Retinal pigment epithelial cell (primary cell): ENCODE measurements at regions not wholly inside any gene's neighbourhood (a gene's known extent, or its start where the extent isn't known, plus 50 kb on each side); places are given as distances from the start of the nearest gene placed in this dataset.

Experiments used
- DNase-seq: peaks from one replicate; pipeline ENCODE4 v3.0.0-alpha.2; 2010; ENCODE audit warnings: low read depth
- H3K4me3 ChIP-seq: 2 replicates; pipeline ENCODE4 v1.5.1; 2011; ENCODE audit warnings: mild to moderate bottlenecking, low read length, control low read depth, moderate library complexity
- TF ChIP-seq, protein P1 (sequence below): conservative IDR thresholded peaks from 2 replicates; pipeline ENCODE4 v1.5.1; 2011; ENCODE audit warnings: low read depth, low read length, control low read depth, inconsistent platforms

DNA sequence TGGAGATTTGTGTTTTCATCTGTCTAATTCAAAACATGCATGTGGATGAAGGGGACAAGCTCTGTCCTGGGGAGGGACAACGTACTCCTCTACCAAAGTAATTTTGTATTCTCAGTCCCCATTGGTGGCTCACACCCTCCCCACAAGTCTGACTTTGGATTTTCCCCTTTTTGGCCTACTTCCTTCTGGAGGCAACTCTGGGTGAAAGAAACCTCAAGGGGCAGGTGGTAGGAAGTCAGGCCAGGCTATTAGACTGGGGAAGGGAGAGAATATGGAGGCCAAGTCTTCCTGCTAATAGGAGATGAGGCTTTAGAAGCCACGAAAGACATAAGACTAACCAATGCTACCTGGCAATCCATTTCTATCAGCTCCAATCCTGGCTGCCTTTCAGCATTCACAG, 124.9 kb upstream of the RASGRP1 start:
- no peak overlapping the region for H3K4me3 ChIP-seq
- TF ChIP-seq, protein P1, sequence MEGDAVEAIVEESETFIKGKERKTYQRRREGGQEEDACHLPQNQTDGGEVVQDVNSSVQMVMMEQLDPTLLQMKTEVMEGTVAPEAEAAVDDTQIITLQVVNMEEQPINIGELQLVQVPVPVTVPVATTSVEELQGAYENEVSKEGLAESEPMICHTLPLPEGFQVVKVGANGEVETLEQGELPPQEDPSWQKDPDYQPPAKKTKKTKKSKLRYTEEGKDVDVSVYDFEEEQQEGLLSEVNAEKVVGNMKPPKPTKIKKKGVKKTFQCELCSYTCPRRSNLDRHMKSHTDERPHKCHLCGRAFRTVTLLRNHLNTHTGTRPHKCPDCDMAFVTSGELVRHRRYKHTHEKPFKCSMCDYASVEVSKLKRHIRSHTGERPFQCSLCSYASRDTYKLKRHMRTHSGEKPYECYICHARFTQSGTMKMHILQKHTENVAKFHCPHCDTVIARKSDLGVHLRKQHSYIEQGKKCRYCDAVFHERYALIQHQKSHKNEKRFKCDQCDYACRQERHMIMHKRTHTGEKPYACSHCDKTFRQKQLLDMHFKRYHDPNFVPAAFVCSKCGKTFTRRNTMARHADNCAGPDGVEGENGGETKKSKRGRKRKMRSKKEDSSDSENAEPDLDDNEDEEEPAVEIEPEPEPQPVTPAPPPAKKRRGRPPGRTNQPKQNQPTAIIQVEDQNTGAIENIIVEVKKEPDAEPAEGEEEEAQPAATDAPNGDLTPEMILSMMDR = no peak

DNA sequence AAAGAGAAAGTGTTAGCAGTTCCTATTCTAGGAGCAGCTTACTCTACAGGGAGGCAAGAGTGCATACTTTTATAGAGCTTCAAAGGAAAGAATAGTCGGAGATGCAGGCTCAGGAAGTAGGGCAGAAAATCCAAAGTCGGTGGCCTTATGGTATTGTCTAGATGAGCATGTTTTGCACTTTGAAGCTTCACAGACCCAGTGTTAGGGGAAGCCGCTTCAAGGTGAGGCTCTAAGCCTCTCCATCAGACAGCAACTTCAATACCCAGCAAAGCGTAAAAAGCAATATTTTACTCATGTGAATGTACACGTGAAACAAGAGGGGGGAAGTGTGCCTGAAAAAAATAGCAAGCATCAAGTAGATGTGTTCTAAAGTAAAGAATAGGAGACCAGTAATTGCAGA, 125.6 kb upstream of the RASGRP1 start:
- TF ChIP-seq, protein P1 = no peak
- no peak overlapping the region for H3K4me3 ChIP-seq
- no peak for DNase-seq

More for the DNA sequence above, 124.9 kb upstream of the RASGRP1 start:
- DNase-seq = no peak

- DNase-seq = no peak
- no peak overlapping the region for H3K4me3 ChIP-seq
- TF ChIP-seq, protein P1 = peak; percentile 90
Observed at GRCh38 chr15:38690719-38691332, 126.2 kb upstream of the RASGRP1 start.

DNA sequence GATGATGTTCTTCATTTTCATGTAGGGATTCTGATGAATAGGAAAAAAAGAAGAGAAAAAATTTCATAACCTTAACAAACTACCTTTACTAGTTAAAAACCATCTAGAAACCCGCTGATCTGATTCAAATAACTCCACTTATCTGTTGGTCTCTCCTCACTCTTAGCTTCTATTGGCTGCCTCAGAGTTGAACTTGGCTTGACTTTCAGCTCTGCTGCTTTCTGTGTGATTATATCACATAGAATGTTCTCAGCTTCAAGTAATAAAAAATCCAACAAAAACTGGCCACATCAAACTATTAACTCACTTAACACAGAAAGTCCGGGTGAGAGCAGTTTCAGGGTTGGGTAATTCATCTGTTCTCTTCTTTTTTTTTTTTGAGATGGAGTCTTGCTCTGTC, 126.8 kb upstream of the RASGRP1 start:
- H3K4me3 ChIP-seq = no peak overlapping the region
- DNase-seq = no peak
- TF ChIP-seq, protein P1 = no peak

DNA sequence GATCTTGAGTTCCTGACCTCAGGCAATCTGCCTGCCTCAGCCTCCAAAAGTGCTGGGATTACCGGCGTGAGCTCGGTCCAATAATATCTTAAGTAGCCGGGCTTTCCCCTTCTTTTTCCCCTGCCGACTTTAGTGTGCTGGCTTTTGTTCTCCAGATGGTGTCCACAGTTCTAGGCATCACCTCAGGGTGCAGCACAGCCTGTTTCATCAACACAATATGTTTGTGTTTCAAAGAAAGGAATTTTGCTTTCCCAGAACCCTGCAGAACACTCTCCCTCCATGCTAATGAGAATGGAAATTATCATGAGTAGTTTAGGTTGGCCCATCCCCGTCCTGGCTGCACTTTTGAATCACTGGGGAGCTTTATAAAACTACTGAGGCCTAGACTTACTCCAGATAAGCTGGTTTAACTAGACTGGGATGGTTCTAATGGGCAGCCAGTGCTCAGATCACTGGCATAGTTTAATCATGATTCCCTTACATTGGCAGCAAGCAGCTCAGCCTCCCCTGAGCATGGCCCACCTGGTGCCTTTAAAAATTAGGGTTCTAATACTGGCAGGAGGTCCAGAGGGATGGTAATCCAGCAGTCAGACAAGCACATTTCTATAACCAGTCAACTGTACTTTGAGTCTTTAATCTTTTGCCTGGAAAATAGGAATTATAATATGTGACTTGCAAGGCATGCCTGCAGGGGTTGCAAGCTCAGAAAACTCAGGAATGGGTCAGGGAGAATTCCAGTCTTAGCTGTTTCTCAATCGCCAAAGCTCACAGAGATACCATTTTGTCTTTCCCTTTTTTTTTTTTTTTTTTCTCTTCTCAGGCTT, 127.6 kb upstream of the RASGRP1 start:
- no peak overlapping the region for H3K4me3 ChIP-seq
- DNase-seq = no peak
- TF ChIP-seq, protein P1 = no peak

- DNase-seq = no peak
- TF ChIP-seq, protein P1 = no peak
- H3K4me3 ChIP-seq = no peak overlapping the region
Observed at GRCh38 chr15:38692789-38693062, 128.1 kb upstream of the RASGRP1 start.
